H1 (cell line): ENCODE measurements at regions not wholly inside any gene's neighbourhood (a gene's known extent, or its start where the extent isn't known, plus 50 kb on each side); places are given as distances from the start of the nearest gene placed in this dataset.
A peak's percentile ranks its signal among the peaks of the same experiment; 100 is the strongest.
"Not testable (repeated sequence)": the region's sequence is repeated elsewhere in the genome, so short reads cannot be mapped to it uniquely, and the experiment has no call there.

ENCODE experiments used
- CTCF ChIA-PET: fragments of 300-600 bp; sonication (Branson Sonifier 250); formaldehyde crosslinking; loops from one replicate; lab custom pipeline; 2021; ENCODE audit not compliant: partially characterized antibody; lab: Charles Lee
- POLR2A ChIA-PET: fragments of 300-600 bp; sonication (Branson Sonifier 250); formaldehyde crosslinking; loops from one replicate; lab custom pipeline; 2021; ENCODE audit warnings: inconsistent platforms; ENCODE audit not compliant: partially characterized antibody; lab: Charles Lee
- DNase-seq, 2 experiments: peaks; one replicate each; pipeline versions ENCODE4 v3.0.0 to v3.0.0-alpha.2; 2010 to 2022; ENCODE audit warnings: low spot score in 2 of 2, low read depth in 1 of 2, mixed read lengths in 1 of 2
- FAIRE-seq: peaks from 2 replicates; lab custom pipeline; 2011; peaks lifted over from hg19 to GRCh38; lab: Jason Lieb, UNC
- H2AFZ ChIP-seq: 2 replicates; pipeline ENCODE4 v1.8.1; 2012; ENCODE audit warnings: low read length, inconsistent platforms
- H2AK5ac ChIP-seq: 2 replicates; pipeline ENCODE4 v1.6.1; 2013; ENCODE audit warnings: low read depth, low read length
- H2BK120ac ChIP-seq: replicated peaks from 2 replicates; pipeline ENCODE3; 2013; ENCODE audit warnings: low read depth, low read length, inconsistent platforms
- H2BK12ac ChIP-seq: 2 replicates; pipeline ENCODE4 v1.6.1; 2013; ENCODE audit warnings: low read depth, low read length
- H2BK15ac ChIP-seq: 2 replicates; pipeline ENCODE4 v1.6.1; 2013; ENCODE audit warnings: low read length
- H2BK20ac ChIP-seq: 2 replicates; pipeline ENCODE4 v1.6.1; 2013; ENCODE audit warnings: low read length
- H2BK5ac ChIP-seq: 2 replicates; pipeline ENCODE4 v1.6.1; 2013; ENCODE audit warnings: low read depth, low read length
- H3K14ac ChIP-seq: 2 replicates; pipeline ENCODE4 v1.6.1; 2013; ENCODE audit warnings: inconsistent platforms; ENCODE audit not compliant: insufficient read length
- H3K18ac ChIP-seq: 2 replicates; pipeline ENCODE4 v1.6.1; 2013; ENCODE audit warnings: low read length; ENCODE audit errors: extremely low read depth
- H3K23ac ChIP-seq: 2 replicates; pipeline ENCODE4 v1.6.1; 2013; ENCODE audit warnings: inconsistent platforms; ENCODE audit not compliant: insufficient read length
- H3K23me2 ChIP-seq: 2 replicates; pipeline ENCODE4 v1.6.1; 2013; ENCODE audit warnings: low read depth, low read length
- H3K27ac ChIP-seq: 2 replicates; pipeline ENCODE4 v1.6.1; 2011; ENCODE audit warnings: low read depth, low read length, inconsistent platforms
- H3K27me3 ChIP-seq, 4 experiments: replicated peaks in 1 of 4; 1 replicate in 1 of 4; 2 replicates in 3 of 4; pipeline versions ENCODE4 v1.6.1 to v1.8.1; 2011 to 2013; ENCODE audit warnings: low read length in 3 of 4, mild to moderate bottlenecking in 3 of 4, inconsistent platforms in 2 of 4, mixed read lengths in 2 of 4, moderate library complexity in 1 of 4; ENCODE audit not compliant: control insufficient read depth in 3 of 4, insufficient read depth in 3 of 4; ENCODE audit errors: extremely low read depth in 1 of 4
- H3K36me3 ChIP-seq, 4 experiments: 2 replicates each; pipeline versions ENCODE4 v1.6.1 to v1.8.1; 2011 to 2013; ENCODE audit warnings: mild to moderate bottlenecking in 4 of 4, low read length in 3 of 4, moderate library complexity in 2 of 4, control low read depth in 1 of 4, inconsistent platforms in 1 of 4; ENCODE audit not compliant: insufficient read depth in 4 of 4, control insufficient read depth in 2 of 4
- H3K4ac ChIP-seq: replicated peaks from 2 replicates; pipeline ENCODE3; 2013; ENCODE audit warnings: low read length, low read depth, mixed read lengths, inconsistent platforms; ENCODE audit not compliant: insufficient read length
- H3K4me1 ChIP-seq, 4 experiments: replicated peaks in 1 of 4; 1 replicate in 1 of 4; 2 replicates in 3 of 4; pipeline versions ENCODE4 v1.6.1 to v1.8.1; 2011 to 2013; ENCODE audit warnings: low read length in 3 of 4, inconsistent platforms in 2 of 4, mixed read lengths in 1 of 4; ENCODE audit not compliant: insufficient read depth in 4 of 4, control insufficient read depth in 3 of 4
- H3K4me2 ChIP-seq, 2 experiments: 2 replicates each; pipeline versions ENCODE4 v1.6.1 to v1.8.1; 2011 to 2013; ENCODE audit warnings: low read depth in 2 of 2, low read length in 2 of 2, control low read depth in 1 of 2, inconsistent platforms in 1 of 2, mild to moderate bottlenecking in 1 of 2; ENCODE audit not compliant: insufficient read depth in 1 of 2
- H3K4me3 ChIP-seq, 4 experiments: fragments of 200-600, 300-600 bp in 1 of 4; sonication (generic), shearing (Covaris generic), sonication (Bioruptor Twin) in 1 of 4; 2 replicates each; pipeline versions ENCODE4 v1.5.1 to v1.8.1; 2011 to 2016; ENCODE audit warnings: low read length in 4 of 4, low read depth in 3 of 4, control low read depth in 2 of 4, inconsistent platforms in 2 of 4, mild to moderate bottlenecking in 2 of 4, mixed read lengths in 1 of 4, moderate library complexity in 1 of 4; ENCODE audit not compliant: insufficient read depth in 2 of 4; ENCODE audit errors: extremely low read depth in 1 of 4
- H3K56ac ChIP-seq: replicated peaks from 2 replicates; pipeline ENCODE3; 2013; ENCODE audit warnings: low read depth, mild to moderate bottlenecking, mixed read lengths, low read length, inconsistent platforms; ENCODE audit not compliant: insufficient read length
- H3K79me1 ChIP-seq: 2 replicates; pipeline ENCODE4 v1.6.1; 2013; ENCODE audit warnings: low read depth, low read length, control low read depth
- H3K79me2 ChIP-seq, 2 experiments: 2 replicates each; pipeline versions ENCODE4 v1.6.1 to v1.8.1; 2012 to 2013; ENCODE audit warnings: low read length in 2 of 2, mild to moderate bottlenecking in 2 of 2, inconsistent platforms in 1 of 2; ENCODE audit not compliant: insufficient read depth in 2 of 2, control insufficient read depth in 1 of 2
- H3K9ac ChIP-seq, 4 experiments: replicated peaks in 1 of 4; 1 replicate in 1 of 4; 2 replicates in 3 of 4; pipeline versions ENCODE4 v1.6.1 to v1.8.1; 2011 to 2013; ENCODE audit warnings: low read depth in 3 of 4, low read length in 3 of 4, control low read depth in 2 of 4, mild to moderate bottlenecking in 2 of 4, moderate library complexity in 2 of 4, inconsistent platforms in 1 of 4; ENCODE audit errors: extremely low read depth in 1 of 4
- H3K9me3 ChIP-seq, 2 experiments: 2 replicates each; pipeline versions ENCODE4 v1.6.1 to v1.8.1; 2012 to 2013; ENCODE audit warnings: mild to moderate bottlenecking in 2 of 2, moderate library complexity in 2 of 2, control low read depth in 1 of 2, inconsistent platforms in 1 of 2, low read depth in 1 of 2, low read length in 1 of 2, mixed read lengths in 1 of 2; ENCODE audit not compliant: insufficient read depth in 2 of 2
- H4K20me1 ChIP-seq, 2 experiments: replicated peaks in 1 of 2; 2 replicates each; pipeline versions ENCODE3 to v1.8.1; 2011 to 2013; ENCODE audit warnings: inconsistent platforms in 2 of 2, low read length in 2 of 2, mild to moderate bottlenecking in 1 of 2; ENCODE audit not compliant: insufficient read depth in 2 of 2, control insufficient read depth in 1 of 2
- H4K5ac ChIP-seq: 2 replicates; pipeline ENCODE4 v1.6.1; 2013; ENCODE audit warnings: low read length, low read depth, mixed read lengths, inconsistent platforms; ENCODE audit not compliant: insufficient read length
- H4K8ac ChIP-seq: 2 replicates; pipeline ENCODE4 v1.8.0; 2013; ENCODE audit warnings: mild to moderate bottlenecking, moderate library complexity, low read length, inconsistent platforms; ENCODE audit not compliant: insufficient read depth; ENCODE audit errors: extremely low read depth
- H4K91ac ChIP-seq: replicated peaks from 2 replicates; pipeline ENCODE3; 2013; ENCODE audit warnings: low read length, mixed read lengths, inconsistent platforms; ENCODE audit not compliant: insufficient read length
- EP300 ChIP-seq, 2 experiments: IDR thresholded peaks; 1 replicate in 1 of 2; 2 replicates in 1 of 2; pipeline ENCODE4 v1.6.1; 2011 to 2012; ENCODE audit warnings: low read depth in 2 of 2, low read length in 2 of 2, mild to moderate bottlenecking in 2 of 2, borderline replicate concordance in 1 of 2, inconsistent platforms in 1 of 2, moderate library complexity in 1 of 2
- SP1 ChIP-seq: IDR thresholded peaks from 2 replicates; pipeline ENCODE4 v1.6.1; 2011; ENCODE audit warnings: low read depth, low read length

- TF ChIP-seq EP300 (IDR thresholded peaks at IDR 0.05; ENCODE audit: borderline replicate concordance in 1 of 2, low read depth in 2 of 2, low read length in 2 of 2) (peak in 1 of 2 experiments; percentile 78; a peak in 1 of 3 replicates), SP1 (peak; percentile 48; the same call in 1 of the 2 replicates)
These were observed 133.8 kb downstream of the ARL4C start (continued) for GRCh38 chr2:234363011-234363487.

- H2BK20ac ChIP-seq, H3K4ac ChIP-seq, DNase-seq, H3K9ac ChIP-seq, H3K9me3 ChIP-seq, H2BK5ac ChIP-seq, H3K23me2 ChIP-seq, H3K14ac ChIP-seq, H4K5ac ChIP-seq, CTCF ChIA-PET, H3K79me2 ChIP-seq, H4K91ac ChIP-seq, H3K4me3 ChIP-seq, H3K79me1 ChIP-seq, H4K8ac ChIP-seq, FAIRE-seq, H4K20me1 ChIP-seq, H2AFZ ChIP-seq, H2BK120ac ChIP-seq, H3K4me2 ChIP-seq, H2AK5ac ChIP-seq, H3K23ac ChIP-seq, H3K36me3 ChIP-seq, H3K27ac ChIP-seq, POLR2A ChIA-PET, H3K56ac ChIP-seq, H2BK15ac ChIP-seq, H3K27me3 ChIP-seq, H3K18ac ChIP-seq: not testable (repeated sequence)
- H3K4me1 ChIP-seq = peaks cover 1 to 12% (median 5%) of the 10 kb centered on the region in 4 experiments; a peak in 4 of 7 replicates
- 0 out of 2 replicates have a peak overlapping the region, but pooled peaks have one; percentile 78 for H2BK12ac ChIP-seq
These were observed 136.4 kb downstream of the ARL4C start for GRCh38 chr2:234360313-234360975.
